SK-N-SH (cell line): ENCODE measurements at regions not wholly inside any gene's neighbourhood (a gene's known extent, or its start where the extent isn't known, plus 50 kb on each side); places are given as distances from the start of the nearest gene placed in this dataset.
A peak's percentile ranks its signal among the peaks of the same experiment; 100 is the strongest.

Experiments
- CTCF ChIA-PET: fragments of 300-600, 350-600 bp; formaldehyde crosslinking; extraction: SDS; loops from one replicate; lab custom pipeline; 2021; lab: Yijun Ruan, JAX
- POLR2A ChIA-PET: fragments of 350-600 bp; sonication (Branson Sonifier 250); formaldehyde crosslinking; extraction: SDS; loops from one replicate; lab custom pipeline; 2020; ENCODE audit warnings: antibody characterized with exemption, inconsistent platforms; lab: Yijun Ruan, JAX
- DNase-seq: peaks from one replicate; pipeline ENCODE4 v3.0.0; 2012
- H2AFZ ChIP-seq: fragments of 200-600 bp; sonication (generic); 2 replicates; pipeline ENCODE4 v1.8.1; 2016; ENCODE audit warnings: antibody characterized with exemption, mild to moderate bottlenecking, low read depth
- H3F3A ChIP-seq: fragments of 200-600 bp; sonication (generic); replicated peaks from 2 replicates; pipeline ENCODE3; 2016; ENCODE audit warnings: antibody characterized with exemption, mild to moderate bottlenecking; ENCODE audit not compliant: insufficient read depth
- H3K27ac ChIP-seq, 2 experiments: fragments of 200-500 bp in 1 of 2; fragments of 200-600 bp in 1 of 2; sonication (Bioruptor generic) in 1 of 2; sonication (generic), shearing (Covaris generic) in 1 of 2; 2 replicates each; pipeline versions ENCODE4 v1.5.1 to v1.6.1; 2014 to 2016; ENCODE audit warnings: low read depth in 2 of 2, inconsistent platforms in 1 of 2, low read length in 1 of 2, mild to moderate bottlenecking in 1 of 2, mixed read lengths in 1 of 2
- H3K27me3 ChIP-seq: fragments of 200-600 bp; sonication (generic), shearing (Covaris generic); 2 replicates; pipeline ENCODE4 v1.6.1; 2016; ENCODE audit warnings: mixed run types; ENCODE audit not compliant: insufficient read depth
- H3K36me3 ChIP-seq, 2 experiments: fragments of 200-500 bp in 1 of 2; fragments of 200-600 bp in 1 of 2; sonication (Bioruptor generic) in 1 of 2; sonication (generic) in 1 of 2; replicated peaks in 1 of 2; 2 replicates each; pipeline versions ENCODE3 to v1.5.1; 2014 to 2016; ENCODE audit warnings: low read length in 1 of 2, mild to moderate bottlenecking in 1 of 2; ENCODE audit not compliant: insufficient read depth in 2 of 2, control insufficient read depth in 1 of 2
- H3K4me1 ChIP-seq, 2 experiments: fragments of 200-500 bp in 1 of 2; fragments of 200-600 bp in 1 of 2; sonication (Bioruptor generic) in 1 of 2; sonication (generic), shearing (Covaris generic) in 1 of 2; 2 replicates each; pipeline versions ENCODE4 v1.5.1 to v1.6.1; 2014 to 2016; ENCODE audit warnings: low read depth in 1 of 2, low read length in 1 of 2, mixed run types in 1 of 2; ENCODE audit not compliant: insufficient read depth in 2 of 2, control insufficient read depth in 1 of 2
- H3K4me2 ChIP-seq: fragments of 200-600 bp; sonication (generic), shearing (Covaris generic); 2 replicates; pipeline ENCODE4 v1.6.1; 2017; ENCODE audit warnings: mixed run types
- H3K4me3 ChIP-seq, 2 experiments: fragments of 200-500 bp in 1 of 2; fragments of 200-600 bp in 1 of 2; sonication (Bioruptor generic) in 1 of 2; sonication (generic), shearing (Covaris generic) in 1 of 2; 2 replicates each; pipeline versions ENCODE4 v1.5.1 to v1.8.1; 2014 to 2016; ENCODE audit warnings: low read depth in 2 of 2, inconsistent platforms in 1 of 2, low read length in 1 of 2, mild to moderate bottlenecking in 1 of 2, mixed read lengths in 1 of 2, moderate library complexity in 1 of 2
- H3K79me2 ChIP-seq: fragments of 200-600 bp; sonication (generic); 2 replicates; pipeline ENCODE4 v1.8.1; 2017; ENCODE audit warnings: mild to moderate bottlenecking; ENCODE audit not compliant: insufficient read depth
- H3K9ac ChIP-seq: fragments of 200-600 bp; sonication (generic); 2 replicates; pipeline ENCODE4 v1.6.1; 2017; ENCODE audit warnings: mixed run types
- H3K9me2 ChIP-seq: fragments of 200-600 bp; sonication (generic); 2 replicates; pipeline ENCODE4 v1.6.1; 2017; ENCODE audit warnings: mixed run types
- H3K9me3 ChIP-seq: fragments of 200-600 bp; sonication (generic); 2 replicates; pipeline ENCODE4 v1.6.1; 2017; ENCODE audit warnings: mixed run types, mild to moderate bottlenecking, moderate library complexity
- H4K20me1 ChIP-seq: fragments of 200-600 bp; sonication (generic); 2 replicates; pipeline ENCODE4 v1.6.1; 2017; ENCODE audit warnings: mild to moderate bottlenecking, mixed run types; ENCODE audit not compliant: insufficient read depth
- EP300 ChIP-seq, 2 experiments: IDR thresholded peaks; 2 replicates each; pipeline versions ENCODE4 v1.4.0 to v1.6.1; 2012; ENCODE audit warnings: borderline replicate concordance in 1 of 2, low read depth in 1 of 2, low read length in 1 of 2
- GABPA ChIP-seq: IDR thresholded peaks from 2 replicates; pipeline ENCODE4 v1.4.0; 2012; ENCODE audit warnings: low read depth, mild to moderate bottlenecking
- IRF3 ChIP-seq: fragments of 150-350 bp; IDR thresholded peaks from 2 replicates; pipeline ENCODE4 v1.6.1; 2016; ENCODE audit warnings: mild to moderate bottlenecking, low read depth, low read length
- JUND ChIP-seq: IDR thresholded peaks from 2 replicates; pipeline ENCODE4 v1.4.0; 2012
- MXI1 ChIP-seq: IDR thresholded peaks from 2 replicates; pipeline ENCODE4 v1.6.1; 2012; ENCODE audit warnings: mild to moderate bottlenecking, low read depth, low read length, improper control_type of control experiment
- NRF1 ChIP-seq: IDR thresholded peaks from 2 replicates; pipeline ENCODE4 v1.6.1; 2012; ENCODE audit warnings: low read depth, mild to moderate bottlenecking, low read length
- POLR2AphosphoS5 ChIP-seq: IDR thresholded peaks from 2 replicates; pipeline ENCODE4 v1.6.1; 2012; ENCODE audit warnings: low read depth, low read length
- RCOR1 ChIP-seq: fragments of 150-350 bp; IDR thresholded peaks from 2 replicates; pipeline ENCODE4 v1.6.1; 2017; ENCODE audit warnings: antibody characterized with exemption, low read length
- RXRA ChIP-seq: IDR thresholded peaks from 2 replicates; pipeline ENCODE4 v1.4.0; 2012; ENCODE audit warnings: low read depth, mild to moderate bottlenecking, borderline replicate concordance
- SIN3A ChIP-seq: IDR thresholded peaks from 2 replicates; pipeline ENCODE4 v1.6.1; 2012; ENCODE audit warnings: low read depth, mild to moderate bottlenecking, low read length, moderate library complexity, borderline replicate concordance
- SMC3 ChIP-seq: IDR thresholded peaks from 2 replicates; pipeline ENCODE4 v1.6.1; 2012; ENCODE audit warnings: low read depth, low read length, improper control_type of control experiment
- TAF1 ChIP-seq: IDR thresholded peaks from 2 replicates; pipeline ENCODE4 v1.6.1; 2012; ENCODE audit warnings: low read depth, mild to moderate bottlenecking, low read length, moderate library complexity, borderline replicate concordance
- TCF12 ChIP-seq: IDR thresholded peaks from 2 replicates; pipeline ENCODE4 v1.4.0; 2012
- TEAD4 ChIP-seq: IDR thresholded peaks from 2 replicates; pipeline ENCODE4 v1.4.0; 2012; ENCODE audit warnings: mild to moderate bottlenecking, borderline replicate concordance; ENCODE audit not compliant: insufficient read depth
- USF1 ChIP-seq: IDR thresholded peaks from 2 replicates; pipeline ENCODE4 v1.4.0; 2012; ENCODE audit warnings: low read depth, borderline replicate concordance
- USF2 ChIP-seq: fragments of 150-350 bp; IDR thresholded peaks from 2 replicates; pipeline ENCODE4 v1.6.1; 2017; ENCODE audit warnings: antibody characterized with exemption, low read length, low read depth, borderline replicate concordance
- WGBS: methylation state at CpG from one replicate; pipeline ENCODE4 v1.1.6; 2017; ENCODE audit warnings: low lambda C conversion rate; 5-methylcytosine and 5-hydroxymethylcytosine counted together
- TF ChIP-seq, protein P1 (sequence below): IDR thresholded peaks from 2 replicates; pipeline ENCODE4; 2012

DNA sequence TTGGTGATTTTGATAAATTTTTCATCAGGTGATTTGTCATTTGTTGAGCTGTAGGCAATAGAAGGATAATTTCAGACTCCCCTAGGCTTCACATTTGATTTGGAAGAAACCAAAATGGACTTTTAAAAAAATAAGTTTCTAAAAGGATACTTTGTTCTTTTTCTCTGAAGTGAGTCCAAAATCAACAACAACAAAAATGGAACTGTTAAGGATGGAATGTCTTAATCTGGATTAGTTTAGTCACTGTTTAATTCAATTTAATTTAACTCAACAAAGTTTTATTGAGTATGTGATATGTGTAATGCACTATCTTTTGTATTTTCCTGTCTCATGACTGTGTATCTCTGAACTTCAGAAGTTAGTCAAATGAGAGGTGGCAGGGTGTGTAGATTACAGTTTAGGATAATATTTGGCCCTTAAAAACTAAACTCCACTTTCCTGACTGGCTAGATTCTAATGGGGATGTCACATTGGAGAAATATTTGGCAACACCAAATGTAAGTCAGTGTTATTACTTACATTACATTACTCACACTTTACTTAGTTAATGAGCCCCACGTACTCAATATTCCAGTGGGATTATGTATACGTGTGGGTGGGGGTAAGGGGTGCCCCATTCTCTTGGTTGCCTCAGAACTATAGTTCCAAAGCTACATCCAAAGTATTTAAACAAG is 209.7 kb downstream of the BCAT1 start (continued):
- TF ChIP-seq USF1, result no peak

DNA sequence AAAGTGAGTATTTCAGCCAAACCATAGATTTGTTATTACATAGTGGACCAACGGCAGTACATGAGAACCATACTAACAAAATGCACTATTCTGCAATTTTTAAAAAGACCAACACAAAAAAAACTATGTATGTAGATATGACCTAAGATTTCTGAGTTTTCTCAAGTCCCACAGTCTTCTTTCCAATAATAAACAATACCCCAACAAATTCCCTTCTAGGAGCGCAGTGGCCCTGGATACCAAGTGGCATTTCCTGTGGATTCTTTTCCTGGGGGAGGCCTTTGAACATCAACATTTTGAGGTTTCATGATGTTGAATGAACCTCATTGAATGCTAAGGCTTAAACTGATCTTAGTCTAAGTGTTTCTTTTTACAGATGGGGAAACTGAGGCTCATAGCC is 210.5 kb downstream of the BCAT1 start:
- H3K9ac ChIP-seq, result no peak overlapping the region
- H3K27me3 ChIP-seq, result no peaks in the 10 kb centered on the region
- H3K4me2 ChIP-seq, result no peak overlapping the region
- H3F3A ChIP-seq, result no peaks in the 10 kb centered on the region
- no peak overlapping the region for H3K27ac ChIP-seq
- no peaks in the 10 kb centered on the region for H3K4me1 ChIP-seq
- ChIA-PET POLR2A (no interaction called here), CTCF (no interaction called here)
- no peak overlapping the region for H2AFZ ChIP-seq
- 92% methylated on average over 2 of the region's 2 CpGs for WGBS
- H3K9me3 ChIP-seq, result no peaks in the 10 kb centered on the region
- no peaks in the 10 kb centered on the region for H4K20me1 ChIP-seq
- DNase-seq, result no peak
- TF ChIP-seq TAF1 (no peak), EP300 (IDR thresholded peaks at IDR 0.05; ENCODE audit: borderline replicate concordance in 1 of 2, low read depth in 1 of 2, low read length in 1 of 2) (no peak), USF2 (no peak), SMC3 (no peak)
- TF ChIP-seq, protein P1, sequence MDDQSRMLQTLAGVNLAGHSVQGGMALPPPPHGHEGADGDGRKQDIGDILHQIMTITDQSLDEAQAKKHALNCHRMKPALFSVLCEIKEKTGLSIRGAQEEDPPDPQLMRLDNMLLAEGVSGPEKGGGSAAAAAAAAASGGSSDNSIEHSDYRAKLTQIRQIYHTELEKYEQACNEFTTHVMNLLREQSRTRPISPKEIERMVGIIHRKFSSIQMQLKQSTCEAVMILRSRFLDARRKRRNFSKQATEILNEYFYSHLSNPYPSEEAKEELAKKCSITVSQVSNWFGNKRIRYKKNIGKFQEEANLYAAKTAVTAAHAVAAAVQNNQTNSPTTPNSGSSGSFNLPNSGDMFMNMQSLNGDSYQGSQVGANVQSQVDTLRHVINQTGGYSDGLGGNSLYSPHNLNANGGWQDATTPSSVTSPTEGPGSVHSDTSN, result no peak
- H3K79me2 ChIP-seq, result no peaks in the 10 kb centered on the region
- H3K9me2 ChIP-seq, result no peaks in the 10 kb centered on the region
- no peak overlapping the region for H3K4me3 ChIP-seq
- no peaks in the 10 kb centered on the region for H3K36me3 ChIP-seq

DNA sequence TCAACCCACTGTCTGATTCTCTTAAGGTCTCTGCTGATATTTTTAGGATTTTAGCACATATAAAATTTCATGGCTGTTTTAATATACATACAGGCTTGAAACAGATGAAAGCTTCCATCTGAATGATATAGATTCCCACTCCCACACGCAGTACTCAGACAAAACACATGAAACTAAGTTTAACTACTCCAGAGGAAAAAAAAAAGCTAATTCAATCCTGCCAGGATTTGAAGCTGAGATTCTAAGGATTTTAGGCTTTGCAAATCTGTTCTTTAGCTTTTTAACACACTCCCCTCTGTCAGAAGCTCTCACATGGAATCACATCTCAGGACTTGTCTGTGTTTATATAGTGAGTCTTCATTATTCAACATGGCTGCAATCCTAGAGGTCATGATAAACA is 217.3 kb downstream of the BCAT1 start:
- 73% methylated on average over 1 of the region's 1 CpG for WGBS
- no peaks in the 10 kb centered on the region for H3K9me2 ChIP-seq
- H3K27ac ChIP-seq, result no peak overlapping the region
- H4K20me1 ChIP-seq, result no peaks in the 10 kb centered on the region
- H3K27me3 ChIP-seq, result no peaks in the 10 kb centered on the region
- no peaks in the 10 kb centered on the region for H3K36me3 ChIP-seq
- no peaks in the 10 kb centered on the region for H3K4me1 ChIP-seq
- ChIA-PET POLR2A (no interaction called here), CTCF (interaction anchor here (0.6 kb wide), 1 partner anchor 10 kb away, joined by 3 read pairs; no protein-coding TSS in a partner anchor)
- H3K9ac ChIP-seq, result no peak overlapping the region
- TF ChIP-seq NRF1 (no peak), JUND (no peak), SMC3 (no peak), POLR2AphosphoS5 (no peak), TCF12 (no peak), SIN3A (no peak), RCOR1 (no peak), IRF3 (no peak), TEAD4 (no peak), GABPA (no peak), RXRA (no peak), MXI1 (no peak)
- TF ChIP-seq, protein P1, result no peak
- no peak for DNase-seq
- no peaks in the 10 kb centered on the region for H3K79me2 ChIP-seq
- no peaks in the 10 kb centered on the region for H3F3A ChIP-seq
- no peaks in the 10 kb centered on the region for H3K9me3 ChIP-seq
- H3K4me2 ChIP-seq, result no peak overlapping the region
- peak overlapping the region; percentile 40; the same call in 1 of the 2 replicates for H2AFZ ChIP-seq
- no peak overlapping the region for H3K4me3 ChIP-seq
